C4-2B (cell line): ENCODE measurements at regions not wholly inside any gene's neighbourhood (a gene's known extent, or its start where the extent isn't known, plus 50 kb on each side); places are given as distances from the start of the nearest gene placed in this dataset.

ENCODE experiments used
- ZFX ChIP-seq: fragments of 450-650 bp; IDR thresholded peaks from 2 replicates; pipeline ENCODE4 v1.6.1; 2017
- TF ChIP-seq, protein P1 (sequence below): fragments of 450-650 bp; conservative IDR thresholded peaks from 2 replicates; pipeline ENCODE4 v1.5.1; 2017; ENCODE audit warnings: mild to moderate bottlenecking

DNA sequence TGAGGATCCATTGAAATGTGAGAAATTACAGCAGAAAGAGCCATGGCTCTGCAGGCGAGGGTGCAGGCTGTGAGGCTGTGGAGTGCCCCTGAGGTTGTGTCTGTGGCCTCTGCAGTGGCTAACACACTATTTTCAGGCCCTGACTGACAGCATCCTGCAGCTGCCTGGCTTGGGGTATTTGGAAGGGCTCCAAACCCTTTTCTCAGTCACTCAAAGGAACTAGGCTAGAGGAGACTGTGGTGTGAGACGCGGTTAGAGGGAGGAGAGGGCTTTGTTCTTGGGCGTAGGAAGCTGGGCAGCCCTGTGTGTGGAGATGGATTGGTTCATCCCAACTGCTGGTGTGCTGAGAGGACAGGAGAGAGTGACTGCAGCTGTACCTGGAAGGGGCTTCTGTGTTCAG lies 134.9 kb downstream of the RAMP3 start:
- TF ChIP-seq, protein P1, sequence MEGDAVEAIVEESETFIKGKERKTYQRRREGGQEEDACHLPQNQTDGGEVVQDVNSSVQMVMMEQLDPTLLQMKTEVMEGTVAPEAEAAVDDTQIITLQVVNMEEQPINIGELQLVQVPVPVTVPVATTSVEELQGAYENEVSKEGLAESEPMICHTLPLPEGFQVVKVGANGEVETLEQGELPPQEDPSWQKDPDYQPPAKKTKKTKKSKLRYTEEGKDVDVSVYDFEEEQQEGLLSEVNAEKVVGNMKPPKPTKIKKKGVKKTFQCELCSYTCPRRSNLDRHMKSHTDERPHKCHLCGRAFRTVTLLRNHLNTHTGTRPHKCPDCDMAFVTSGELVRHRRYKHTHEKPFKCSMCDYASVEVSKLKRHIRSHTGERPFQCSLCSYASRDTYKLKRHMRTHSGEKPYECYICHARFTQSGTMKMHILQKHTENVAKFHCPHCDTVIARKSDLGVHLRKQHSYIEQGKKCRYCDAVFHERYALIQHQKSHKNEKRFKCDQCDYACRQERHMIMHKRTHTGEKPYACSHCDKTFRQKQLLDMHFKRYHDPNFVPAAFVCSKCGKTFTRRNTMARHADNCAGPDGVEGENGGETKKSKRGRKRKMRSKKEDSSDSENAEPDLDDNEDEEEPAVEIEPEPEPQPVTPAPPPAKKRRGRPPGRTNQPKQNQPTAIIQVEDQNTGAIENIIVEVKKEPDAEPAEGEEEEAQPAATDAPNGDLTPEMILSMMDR: no peak
- TF ChIP-seq ZFX: no peak
